Stimulated activated CD4-positive, alpha-beta T cell treated with anti-CD3 and anti-CD28 coated beads, Interleukin-1b, Interleukin-23, amount 100 ng/mL, for 48 hours (primary cell): ENCODE measurements at regions not wholly inside any gene's neighbourhood (a gene's known extent, or its start where the extent isn't known, plus 50 kb on each side); places are given as distances from the start of the nearest gene placed in this dataset.

ENCODE experiments used
- DNase-seq: peaks from one replicate; pipeline ENCODE4 v3.0.0-alpha.2; 2020

DNA sequence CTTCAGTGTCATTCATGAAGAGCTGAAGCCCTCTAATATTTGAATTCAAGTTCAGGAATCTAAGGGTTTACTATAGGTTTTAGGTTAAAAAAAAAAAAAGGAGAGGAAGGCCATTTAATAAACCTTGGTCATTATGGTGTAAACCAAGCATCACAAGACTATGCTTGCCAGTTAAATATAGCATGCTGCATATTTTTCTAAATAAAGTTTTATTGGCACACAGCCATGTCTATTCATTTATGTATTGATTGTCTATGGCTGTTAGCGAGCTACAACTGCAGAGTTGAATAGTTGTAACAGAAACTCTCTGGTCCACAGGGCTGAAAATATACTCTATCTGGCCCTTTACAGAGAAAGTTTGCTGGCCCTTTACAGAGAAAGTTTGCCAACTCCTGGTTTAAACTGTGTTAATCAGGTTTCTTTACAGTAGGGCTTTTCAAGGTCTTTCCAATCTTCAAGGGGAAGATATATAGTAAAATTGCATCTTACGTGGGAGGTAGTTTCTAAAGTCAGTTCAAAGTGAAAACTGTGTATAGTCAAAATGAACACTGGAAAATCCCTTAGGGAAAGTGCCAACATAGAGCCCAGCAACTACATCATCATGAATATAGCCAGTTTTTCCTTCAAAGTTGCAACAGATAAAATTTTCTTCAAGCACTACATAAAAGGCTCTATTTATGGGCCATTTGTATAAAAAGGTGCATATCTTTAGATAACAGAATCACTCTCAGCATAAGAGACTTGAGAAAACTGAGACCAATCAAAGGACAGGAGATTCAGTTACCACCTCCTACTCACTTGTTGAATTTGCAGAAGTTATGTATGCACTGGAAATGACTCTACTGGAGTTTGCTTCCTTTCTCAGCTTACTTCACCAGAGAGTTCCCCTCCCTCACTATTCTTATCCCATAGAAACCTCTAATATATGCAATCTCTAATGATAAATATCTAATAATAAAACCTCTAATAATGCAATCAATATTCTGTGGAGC lies 49.7 kb upstream of the FRMD4B start:
- no peak for DNase-seq
